ENCODE measurements at regions not wholly inside any gene's neighbourhood (a gene's known extent, or its start where the extent isn't known, plus 50 kb on each side); places are given as distances from the start of the nearest gene placed in this dataset.
"Not testable (repeated sequence)": the region's sequence is repeated elsewhere in the genome, so short reads cannot be mapped to it uniquely, and the experiment has no call there.

DNA sequence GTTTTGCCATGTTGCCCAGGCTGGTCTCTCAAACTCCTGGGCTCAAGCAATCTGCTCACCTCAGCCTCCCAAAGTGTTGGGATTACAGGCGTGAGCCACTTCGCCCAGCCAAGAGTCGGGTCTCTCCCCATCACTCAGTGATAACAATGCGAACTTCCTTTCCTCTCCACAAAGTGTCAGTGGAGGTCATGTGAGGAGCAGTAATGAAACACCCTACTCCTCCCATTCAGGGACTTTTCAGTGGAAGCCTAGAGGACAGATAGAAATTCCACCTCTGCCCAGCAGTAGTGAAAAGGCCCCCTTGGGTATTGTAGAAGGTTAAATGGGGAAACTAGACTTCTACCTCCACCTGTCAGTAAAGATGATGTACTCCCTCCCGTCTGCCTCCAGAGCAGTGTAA, 141.9 kb upstream of the STK26 start:
- Mint-ChIP-seq H3K36me3 (ENCODE audit: unreplicated experiment) (no peaks in the 10 kb centered on the region), H3K4me1 (ENCODE audit: low read depth, unreplicated experiment) (no peaks in the 10 kb centered on the region), H3K27me3 (ENCODE audit: unreplicated experiment) (no peaks in the 10 kb centered on the region), H3K9me3 (ENCODE audit: unreplicated experiment) (no peaks in the 10 kb centered on the region), H3K27ac (ENCODE audit: unreplicated experiment) (no peak overlapping the region), H3K4me3 (ENCODE audit: unreplicated experiment) (no peak overlapping the region)
- no peak for DNase-seq
- no peak for TF ChIP-seq CTCF (IDR thresholded peaks at IDR 0.05; ENCODE audit: partially characterized antibody, unreplicated experiment)

GRCh38 chrX:131885042-131885441, 138.1 kb upstream of the STK26 start:
- H3K4me3 Mint-ChIP-seq (ENCODE audit: unreplicated experiment); H3K9me3 Mint-ChIP-seq (ENCODE audit: unreplicated experiment): not testable (repeated sequence)

GRCh38 chrX:131893857-131894256, 129.2 kb upstream of the STK26 start:
- not testable (repeated sequence) for H3K36me3 Mint-ChIP-seq (ENCODE audit: unreplicated experiment); DNase-seq; H3K4me1 Mint-ChIP-seq (ENCODE audit: low read depth, unreplicated experiment); H3K27me3 Mint-ChIP-seq (ENCODE audit: unreplicated experiment); H3K4me3 Mint-ChIP-seq (ENCODE audit: unreplicated experiment); H3K27ac Mint-ChIP-seq (ENCODE audit: unreplicated experiment); H3K9me3 Mint-ChIP-seq (ENCODE audit: unreplicated experiment)

More at GRCh38 chrX:131885042-131885441, 138.1 kb upstream of the STK26 start:
- DNase-seq; H3K27me3 Mint-ChIP-seq (ENCODE audit: unreplicated experiment); H3K27ac Mint-ChIP-seq (ENCODE audit: unreplicated experiment); H3K4me1 Mint-ChIP-seq (ENCODE audit: low read depth, unreplicated experiment); H3K36me3 Mint-ChIP-seq (ENCODE audit: unreplicated experiment): not testable (repeated sequence)

DNA sequence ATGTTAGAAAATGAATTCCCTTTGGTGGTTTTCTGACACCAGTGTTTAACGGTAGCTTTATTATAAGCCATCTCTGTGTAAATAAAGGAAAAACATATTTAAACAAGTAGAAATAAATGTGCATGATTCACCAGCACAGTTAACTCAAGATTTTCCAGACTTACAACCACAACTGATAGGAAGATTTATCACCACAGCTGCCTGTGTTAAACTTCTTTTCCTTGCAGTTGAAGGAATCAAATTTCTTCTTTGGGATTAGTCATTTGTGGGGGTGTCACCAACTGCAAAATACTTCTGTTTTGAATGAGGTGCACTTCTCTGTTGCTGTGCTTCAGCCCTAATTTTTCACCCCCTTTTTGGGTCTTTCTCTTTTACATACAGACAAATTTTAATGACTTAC, 128.1 kb upstream of the STK26 start:
- no peak for DNase-seq
- Mint-ChIP-seq H3K27me3 (ENCODE audit: unreplicated experiment) (no peaks in the 10 kb centered on the region), H3K27ac (ENCODE audit: unreplicated experiment) (no peak overlapping the region), H3K4me1 (ENCODE audit: low read depth, unreplicated experiment) (no peaks in the 10 kb centered on the region), H3K9me3 (ENCODE audit: unreplicated experiment) (no peaks in the 10 kb centered on the region), H3K36me3 (ENCODE audit: unreplicated experiment) (no peaks in the 10 kb centered on the region), H3K4me3 (ENCODE audit: unreplicated experiment) (no peak overlapping the region)
- no peak for TF ChIP-seq CTCF (IDR thresholded peaks at IDR 0.05; ENCODE audit: partially characterized antibody, unreplicated experiment)

GRCh38 chrX:131895807-131896206, 127.3 kb upstream of the STK26 start:
- H3K9me3 Mint-ChIP-seq (ENCODE audit: unreplicated experiment) = no peaks in the 10 kb centered on the region
- TF ChIP-seq CTCF (IDR thresholded peaks at IDR 0.05; ENCODE audit: partially characterized antibody, unreplicated experiment) = no peak
- H3K27ac Mint-ChIP-seq (ENCODE audit: unreplicated experiment) = no peak overlapping the region

GRCh38 chrX:131901546-131901945, 121.6 kb upstream of the STK26 start:
- Mint-ChIP-seq H3K4me3 (ENCODE audit: unreplicated experiment) (no peak overlapping the region), H3K4me1 (ENCODE audit: low read depth, unreplicated experiment) (peaks cover 4% of the 10 kb centered on the region), H3K27ac (ENCODE audit: unreplicated experiment) (no peak overlapping the region), H3K9me3 (ENCODE audit: unreplicated experiment) (no peaks in the 10 kb centered on the region), H3K27me3 (ENCODE audit: unreplicated experiment) (no peaks in the 10 kb centered on the region), H3K36me3 (ENCODE audit: unreplicated experiment) (no peaks in the 10 kb centered on the region)
- no peak for DNase-seq
- TF ChIP-seq CTCF (IDR thresholded peaks at IDR 0.05; ENCODE audit: partially characterized antibody, unreplicated experiment) = no peak

More at GRCh38 chrX:131895807-131896206, 127.3 kb upstream of the STK26 start:
- Mint-ChIP-seq H3K4me1 (ENCODE audit: low read depth, unreplicated experiment) (no peaks in the 10 kb centered on the region), H3K27me3 (ENCODE audit: unreplicated experiment) (no peaks in the 10 kb centered on the region), H3K4me3 (ENCODE audit: unreplicated experiment) (no peak overlapping the region), H3K36me3 (ENCODE audit: unreplicated experiment) (no peaks in the 10 kb centered on the region)
- no peak for DNase-seq
